ENCODE measurements at regions not wholly inside any gene's neighbourhood (a gene's known extent, or its start where the extent isn't known, plus 50 kb on each side); places are given as distances from the start of the nearest gene placed in this dataset.

DNA sequence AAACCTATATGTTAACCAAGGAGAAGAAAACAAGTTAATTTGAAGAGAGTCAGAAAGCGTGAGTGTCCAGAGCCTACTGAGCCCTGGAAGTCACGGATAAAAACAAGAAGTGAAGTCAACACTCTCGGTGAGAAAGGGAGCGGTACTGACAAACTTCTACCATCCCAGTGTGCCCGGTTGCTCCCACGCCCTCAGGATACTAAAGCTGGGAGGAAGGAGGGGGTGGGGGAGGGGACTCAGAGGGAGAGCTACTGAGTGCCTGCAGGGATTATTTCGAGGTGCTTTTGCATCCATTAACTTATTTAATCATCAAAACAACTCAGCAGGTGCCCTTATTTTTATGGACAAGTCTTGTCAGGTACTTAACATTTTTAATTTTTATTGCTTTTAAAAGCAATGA is 166.2 kb downstream of the ZIC5 start:
- H3K4me3 ChIP-seq (ENCODE audit: low read depth, low read length): no peak overlapping the region
- no peak for DNase-seq (ENCODE audit: low read depth)
- TF ChIP-seq, protein P1, sequence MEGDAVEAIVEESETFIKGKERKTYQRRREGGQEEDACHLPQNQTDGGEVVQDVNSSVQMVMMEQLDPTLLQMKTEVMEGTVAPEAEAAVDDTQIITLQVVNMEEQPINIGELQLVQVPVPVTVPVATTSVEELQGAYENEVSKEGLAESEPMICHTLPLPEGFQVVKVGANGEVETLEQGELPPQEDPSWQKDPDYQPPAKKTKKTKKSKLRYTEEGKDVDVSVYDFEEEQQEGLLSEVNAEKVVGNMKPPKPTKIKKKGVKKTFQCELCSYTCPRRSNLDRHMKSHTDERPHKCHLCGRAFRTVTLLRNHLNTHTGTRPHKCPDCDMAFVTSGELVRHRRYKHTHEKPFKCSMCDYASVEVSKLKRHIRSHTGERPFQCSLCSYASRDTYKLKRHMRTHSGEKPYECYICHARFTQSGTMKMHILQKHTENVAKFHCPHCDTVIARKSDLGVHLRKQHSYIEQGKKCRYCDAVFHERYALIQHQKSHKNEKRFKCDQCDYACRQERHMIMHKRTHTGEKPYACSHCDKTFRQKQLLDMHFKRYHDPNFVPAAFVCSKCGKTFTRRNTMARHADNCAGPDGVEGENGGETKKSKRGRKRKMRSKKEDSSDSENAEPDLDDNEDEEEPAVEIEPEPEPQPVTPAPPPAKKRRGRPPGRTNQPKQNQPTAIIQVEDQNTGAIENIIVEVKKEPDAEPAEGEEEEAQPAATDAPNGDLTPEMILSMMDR (IDR thresholded peaks at IDR 0.05; ENCODE audit: low read depth, low read length, missing control alignments): no peak

DNA sequence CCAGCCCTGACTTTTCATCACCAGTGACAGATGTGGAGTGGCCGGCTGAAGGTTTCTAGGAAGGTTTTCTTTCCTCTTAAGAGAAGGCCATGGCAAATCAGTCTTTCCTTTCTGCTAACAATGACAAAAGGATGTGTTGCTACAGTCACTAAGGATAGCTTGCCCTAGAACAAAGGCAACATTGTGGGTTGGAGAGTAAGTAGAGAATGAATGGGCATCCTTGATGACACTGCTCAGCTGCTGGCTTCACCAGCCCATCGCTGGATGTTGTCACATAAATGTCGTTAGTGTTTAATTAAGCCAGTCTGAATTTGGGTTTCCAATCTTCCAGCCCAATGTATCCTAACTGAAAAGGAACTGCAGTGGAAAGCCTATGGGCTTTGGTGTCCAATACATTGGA is 168.4 kb downstream of the ZIC5 start:
- H3K4me3 ChIP-seq (ENCODE audit: low read depth, low read length): no peak overlapping the region
- no peak for DNase-seq (ENCODE audit: low read depth)
- TF ChIP-seq, protein P1 (IDR thresholded peaks at IDR 0.05; ENCODE audit: low read depth, low read length, missing control alignments): no peak

DNA sequence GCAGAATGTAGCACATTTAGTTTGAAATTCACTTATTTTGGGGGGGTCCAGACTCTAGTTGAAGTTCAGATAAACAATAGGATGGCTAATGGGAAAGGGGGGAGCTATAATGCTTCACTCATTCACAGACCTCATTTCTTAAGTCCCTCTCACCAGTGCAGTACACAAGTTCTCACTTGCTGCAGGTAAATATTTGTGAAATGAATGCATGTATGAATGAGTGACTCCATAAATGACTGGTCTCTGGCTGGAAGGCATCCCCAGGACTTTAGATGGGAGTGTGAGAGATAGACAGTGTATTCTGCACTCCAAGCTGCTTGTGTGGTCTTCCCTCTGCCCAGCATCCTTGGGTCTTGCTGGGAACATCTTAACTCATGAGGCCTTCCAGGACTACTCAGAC is 169.2 kb downstream of the ZIC5 start:
- TF ChIP-seq, protein P1 (IDR thresholded peaks at IDR 0.05; ENCODE audit: low read depth, low read length, missing control alignments): no peak
- no peak overlapping the region for H3K4me3 ChIP-seq (ENCODE audit: low read depth, low read length)
- DNase-seq (ENCODE audit: low read depth): no peak

DNA sequence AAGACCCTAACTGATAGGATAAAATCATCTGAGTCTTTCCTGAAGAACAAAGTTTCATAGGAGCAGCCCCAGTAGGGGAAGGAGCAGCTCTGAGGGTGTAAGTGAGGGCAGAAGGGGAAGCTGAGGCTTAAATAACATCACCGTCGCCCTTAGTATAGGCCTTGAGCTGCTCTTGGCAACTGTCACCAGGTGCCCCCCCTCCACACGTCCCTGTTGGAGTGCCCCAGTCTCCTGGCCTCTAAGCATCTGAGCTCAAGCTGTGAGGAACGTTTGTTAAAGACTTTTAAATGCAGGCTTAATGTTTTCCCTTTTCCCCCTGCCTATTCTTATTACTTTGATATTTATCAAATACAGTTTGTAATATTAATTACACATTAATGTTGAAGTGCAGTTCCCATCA is 170.6 kb downstream of the ZIC5 start:
- TF ChIP-seq, protein P1 (IDR thresholded peaks at IDR 0.05; ENCODE audit: low read depth, low read length, missing control alignments): no peak
- no peak overlapping the region for H3K4me3 ChIP-seq (ENCODE audit: low read depth, low read length)
- DNase-seq (ENCODE audit: low read depth): no peak

DNA sequence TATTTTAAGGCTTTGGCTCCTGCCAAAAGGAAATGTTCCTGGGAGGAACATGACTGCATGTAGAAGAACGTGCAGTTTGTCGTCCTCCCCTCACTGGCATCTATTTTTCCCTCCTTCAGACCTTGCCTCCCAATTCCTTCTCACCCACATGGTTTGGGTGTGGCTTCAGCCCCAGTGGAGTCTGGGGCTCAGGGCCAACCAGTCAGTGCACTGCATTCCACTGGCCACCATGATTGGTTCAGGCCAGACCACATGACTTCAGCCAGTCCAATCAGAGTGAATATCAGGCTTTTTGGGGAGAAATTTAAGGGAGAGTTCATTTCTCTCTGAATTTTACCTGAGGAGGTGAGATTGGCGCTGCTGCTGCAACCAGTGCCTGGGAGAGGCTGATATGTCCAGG is 171.6 kb downstream of the ZIC5 start:
- TF ChIP-seq, protein P1 (IDR thresholded peaks at IDR 0.05; ENCODE audit: low read depth, low read length, missing control alignments): no peak

DNA sequence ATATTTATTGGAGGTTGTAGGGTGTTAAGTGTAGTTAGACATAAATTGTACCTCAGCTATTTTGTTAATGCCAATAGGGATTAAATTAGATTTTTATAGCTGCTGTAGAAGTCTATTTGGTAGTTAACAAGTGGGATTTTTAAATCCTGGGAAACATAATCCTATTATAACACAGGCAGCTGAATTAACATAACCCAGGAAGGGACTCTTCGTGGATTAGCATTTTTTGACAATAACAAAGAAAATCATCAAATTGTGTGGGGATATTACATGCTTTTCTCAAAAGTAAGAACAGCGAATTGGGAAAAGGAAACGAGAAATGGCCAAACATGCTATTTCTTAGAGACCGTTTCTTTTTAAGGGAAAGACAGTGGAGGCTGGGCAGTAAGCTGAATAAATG is 172.8 kb downstream of the ZIC5 start:
- TF ChIP-seq, protein P1 (IDR thresholded peaks at IDR 0.05; ENCODE audit: low read depth, low read length, missing control alignments): no peak
- no peak for DNase-seq (ENCODE audit: low read depth)
- no peak overlapping the region for H3K4me3 ChIP-seq (ENCODE audit: low read depth, low read length)

More for the DNA sequence above, 171.6 kb downstream of the ZIC5 start:
- DNase-seq (ENCODE audit: low read depth): no peak
- no peak overlapping the region for H3K4me3 ChIP-seq (ENCODE audit: low read depth, low read length)

DNA sequence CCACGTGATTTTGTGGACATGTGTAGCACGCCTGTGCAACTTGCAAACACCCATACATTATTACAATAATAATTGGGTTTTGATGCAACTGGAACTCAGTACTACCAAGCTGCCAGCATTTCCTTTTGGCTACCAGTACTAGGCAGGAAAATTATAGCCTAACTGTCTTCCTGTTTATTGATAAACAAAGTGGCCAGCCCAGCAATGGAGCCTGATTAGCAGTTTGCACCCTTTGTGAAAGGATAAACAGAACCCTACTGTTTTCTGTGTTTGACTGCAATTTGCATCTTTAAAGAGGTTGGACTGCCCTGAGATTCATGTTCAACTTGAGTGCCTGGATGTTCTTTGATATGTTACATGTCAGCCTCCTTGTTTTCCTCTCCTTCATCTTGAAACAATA is 173.9 kb downstream of the ZIC5 start:
- TF ChIP-seq, protein P1 (IDR thresholded peaks at IDR 0.05; ENCODE audit: low read depth, low read length, missing control alignments): no peak
- H3K4me3 ChIP-seq (ENCODE audit: low read depth, low read length): no peak overlapping the region
- DNase-seq (ENCODE audit: low read depth): no peak
